Body of pancreas (tissue), 4 donors: ENCODE measurements at regions not wholly inside any gene's neighbourhood (a gene's known extent, or its start where the extent isn't known, plus 50 kb on each side); places are given as distances from the start of the nearest gene placed in this dataset.

Source experiments
- ATAC-seq: fragments of 150-250 bp; one replicate; pipeline ENCODE4 v1.9.1; 2016
- DNase-seq, 4 donors: peaks; one replicate each; pipeline ENCODE4 v3.0.0-alpha.2; 2019
- H3K27ac ChIP-seq, 4 donors: fragments of 200-600 bp; sonication (generic); 1 replicate in 3 of 4; 2 replicates in 1 of 4; pipeline versions ENCODE4 v1.5.1 to v1.6.1; 2016 to 2019; ENCODE audit warnings: mild to moderate bottlenecking in 1 of 4, mixed read lengths in 1 of 4, moderate library complexity in 1 of 4
- H3K27me3 ChIP-seq, 2 donors: fragments of 200-600 bp; sonication (generic); one replicate each; pipeline ENCODE4 v1.6.0; 2016; ENCODE audit warnings: mild to moderate bottlenecking in 1 of 2
- H3K36me3 ChIP-seq, 2 donors: fragments of 200-600 bp; sonication (generic); replicated peaks in 1 of 2; 2 replicates each; pipeline ENCODE4 v1.5.1; 2016; ENCODE audit warnings: low read depth in 2 of 2; ENCODE audit not compliant: insufficient read depth in 1 of 2
- H3K4me1 ChIP-seq: fragments of 200-600 bp; sonication (generic); one replicate; pipeline ENCODE4 v1.6.0; 2016
- H3K4me3 ChIP-seq, 2 donors: fragments of 200-600 bp; sonication (generic); 1 replicate in 1 of 2; 2 replicates in 1 of 2; pipeline ENCODE4 v1.5.1; 2016 to 2019
- H3K9me3 ChIP-seq, 3 donors: fragments of 200-600 bp; sonication (generic); 1 replicate in 2 of 3; 2 replicates in 1 of 3; pipeline ENCODE4 v1.5.1; 2016
- CTCF ChIP-seq, 7 experiments: fragments of 450-650 bp in 4 of 7; fragments of 200-600 bp in 3 of 7; sonication (generic) in 3 of 7; IDR thresholded peaks; one replicate each; pipeline ENCODE4 v1.5.1; 2016 to 2019; ENCODE audit warnings: antibody characterized with exemption in 7 of 7
- POLR2A ChIP-seq, 3 donors: fragments of 450-650 bp; IDR thresholded peaks; one replicate each; pipeline ENCODE4 v1.6.1; 2016; ENCODE audit warnings: antibody characterized with exemption in 3 of 3, mild to moderate bottlenecking in 2 of 3
- WGBS, 2 donors: methylation state at CpG; one replicate each; pipeline ENCODE4 v1.1.5; 2017; 5-methylcytosine and 5-hydroxymethylcytosine counted together
- intact Hi-C: fragments of 100-400 bp; cut with DNase I; formaldehyde crosslinking; loops from one replicate; pipeline ENCODE4 v1.15.1; 2023

GRCh38 chr1:231108516-231109302 lies 53.1 kb upstream of the TRIM67 start:
- Histone ChIP-seq H3K4me1 (no peaks in the 10 kb centered on the region), H3K4me3 (no peak overlapping the region), H3K27ac (no peak overlapping the region), H3K27me3 (no peaks in the 10 kb centered on the region), H3K9me3 (no peaks in the 10 kb centered on the region), H3K36me3 (no peaks in the 10 kb centered on the region)
- ATAC-seq (no peak), DNase-seq (no peak)
- WGBS, 2 donors = 70 to 71% methylated on average over 7 of the region's 7 CpGs
- intact Hi-C loops = no loop called here
- TF ChIP-seq POLR2A (IDR thresholded peaks at IDR 0.05) (no peak), CTCF (IDR thresholded peaks at IDR 0.05) (no peak)

GRCh38 chr1:231107600-231108326 lies 54.1 kb upstream of the TRIM67 start:
- intact Hi-C loops = no loop called here
- DNase-seq (no peak), ATAC-seq (no peak)
- Histone ChIP-seq H3K4me3 (no peak overlapping the region), H3K27me3 (no peaks in the 10 kb centered on the region), H3K27ac (no peak overlapping the region), H3K9me3 (no peaks in the 10 kb centered on the region), H3K4me1 (no peaks in the 10 kb centered on the region), H3K36me3 (no peaks in the 10 kb centered on the region)
- WGBS, 2 donors = 62 to 68% methylated on average over 12 of the region's 12 CpGs
- TF ChIP-seq POLR2A (IDR thresholded peaks at IDR 0.05) (no peak), CTCF (IDR thresholded peaks at IDR 0.05) (no peak)

- Histone ChIP-seq H3K4me3 (no peak overlapping the region), H3K9me3 (no peaks in the 10 kb centered on the region), H3K27me3 (no peaks in the 10 kb centered on the region), H3K27ac (no peak overlapping the region), H3K36me3 (no peaks in the 10 kb centered on the region), H3K4me1 (no peaks in the 10 kb centered on the region)
- DNase-seq = no peak
- WGBS, 2 donors = 86 to 94% methylated on average over 5 to 8 of the region's 8 CpGs
- ATAC-seq = no peak
- TF ChIP-seq CTCF (IDR thresholded peaks at IDR 0.05) (no peak), POLR2A (IDR thresholded peaks at IDR 0.05) (no peak)
- intact Hi-C loops = no loop called here
These were observed 54.7 kb upstream of the TRIM67 start for GRCh38 chr1:231107151-231107550.

GRCh38 chr1:231106347-231106746 lies 55.5 kb upstream of the TRIM67 start:
- ATAC-seq (no peak), DNase-seq (no peak)
- no peaks in the 10 kb centered on the region for H3K27me3 ChIP-seq
- H3K4me3 ChIP-seq = no peak overlapping the region
- TF ChIP-seq CTCF (IDR thresholded peaks at IDR 0.05) (no peak), POLR2A (IDR thresholded peaks at IDR 0.05) (no peak)
- H3K4me1 ChIP-seq = no peaks in the 10 kb centered on the region
- H3K27ac ChIP-seq = no peak overlapping the region
- no peaks in the 10 kb centered on the region for H3K9me3 ChIP-seq
- H3K36me3 ChIP-seq = no peaks in the 10 kb centered on the region
- intact Hi-C loops = no loop called here
- 25 to 34% methylated on average over 5 of the region's 5 CpGs for WGBS, 2 donors
